Transverse colon (tissue), 4 donors: ENCODE measurements at regions not wholly inside any gene's neighbourhood (a gene's known extent, or its start where the extent isn't known, plus 50 kb on each side); places are given as distances from the start of the nearest gene placed in this dataset.

Experiments used
- DNase-seq: peaks from one replicate; pipeline ENCODE4 v3.0.0-alpha.2; 2019
- H3K27ac ChIP-seq, 4 donors: fragments of 200-600 bp; sonication (generic); 2 replicates each; pipeline ENCODE4 v1.5.1; 2016 to 2018; ENCODE audit warnings: inconsistent platforms in 4 of 4
- H3K27me3 ChIP-seq: fragments of 200-600 bp; sonication (generic); 2 replicates; pipeline ENCODE4 v1.5.1; 2017; ENCODE audit warnings: inconsistent platforms
- H3K36me3 ChIP-seq, 4 donors: fragments of 200-600 bp; sonication (generic); 2 replicates each; pipeline ENCODE4 v1.5.1; 2017 to 2019; ENCODE audit warnings: inconsistent platforms in 4 of 4
- H3K4me1 ChIP-seq, 4 donors: fragments of 200-600 bp; sonication (generic); 2 replicates each; pipeline ENCODE4 v1.5.1; 2017 to 2020; ENCODE audit warnings: inconsistent platforms in 4 of 4
- H3K4me3 ChIP-seq, 4 donors: fragments of 200-600 bp; sonication (generic); 1 replicate in 1 of 4; 2 replicates in 3 of 4; pipeline versions ENCODE4 v1.5.1 to v1.6.1; 2017 to 2019; ENCODE audit warnings: inconsistent platforms in 4 of 4
- H3K9me3 ChIP-seq, 2 donors: fragments of 200-600 bp; sonication (generic); 2 replicates each; pipeline ENCODE4 v1.5.1; 2017 to 2019; ENCODE audit warnings: inconsistent platforms in 2 of 2
- CTCF ChIP-seq, 5 experiments: fragments of 200-600 bp in 3 of 5; fragments of 450-650 bp in 2 of 5; sonication (generic) in 3 of 5; IDR thresholded peaks; 1 replicate in 2 of 5; 2 replicates in 3 of 5; pipeline ENCODE4 v1.5.1; 2016 to 2017; ENCODE audit warnings: antibody characterized with exemption in 5 of 5, inconsistent platforms in 3 of 5, mild to moderate bottlenecking in 2 of 5, moderate library complexity in 1 of 5
- EP300 ChIP-seq: sonication (generic); formaldehyde crosslinking; IDR thresholded peaks from one replicate; pipeline ENCODE4 v1.6.1; 2017; ENCODE audit warnings: antibody characterized with exemption, low read depth
- POLR2A ChIP-seq: fragments of 450-650 bp; IDR thresholded peaks from one replicate; pipeline ENCODE4 v1.6.1; 2016; ENCODE audit warnings: antibody characterized with exemption, mild to moderate bottlenecking, moderate library complexity
- POLR2AphosphoS5 ChIP-seq, 3 donors: sonication (generic); formaldehyde crosslinking; IDR thresholded peaks; one replicate each; pipeline ENCODE4 v1.6.1; 2016; ENCODE audit warnings: antibody characterized with exemption in 3 of 3
- WGBS, 2 donors: methylation state at CpG; one replicate each; pipeline ENCODE4 v1.1.5; 2018; ENCODE audit warnings: low coverage in 1 of 2; 5-methylcytosine and 5-hydroxymethylcytosine counted together
- in situ Hi-C, 4 donors: fragments of 200-750 bp; cut with MboI; loops; one replicate each; pipeline versions ENCODE4 v1.15.0 to v1.15.1; 2017; ENCODE audit warnings: low sequenced_read_pairs in 3 of 4, low pct_ligation_motif_present in 1 of 4, low pct_unique_long_range_greater_than_20kb in 1 of 4
- intact Hi-C: fragments of 100-400 bp; cut with DNase I; formaldehyde crosslinking; loops from one replicate; pipeline ENCODE4 v1.15.1; 2023; ENCODE audit warnings: low total_unique reads

- WGBS, 2 donors, result 69 to 73% methylated on average over 3 of the region's 3 CpGs
- Histone ChIP-seq H3K36me3 (no peaks in the 10 kb centered on the region), H3K4me1 (no peaks in the 10 kb centered on the region), H3K9me3 (no peaks in the 10 kb centered on the region), H3K4me3 (no peak overlapping the region), H3K27ac (no peak overlapping the region), H3K27me3 (no peaks in the 10 kb centered on the region)
- no peak for TF ChIP-seq CTCF (IDR thresholded peaks at IDR 0.05)
- TF ChIP-seq POLR2AphosphoS5 (IDR thresholded peaks at IDR 0.05), result no peak
- no peak for TF ChIP-seq POLR2A
- TF ChIP-seq EP300, result no peak
- in situ Hi-C loops (no loop called here), intact Hi-C loops (no loop called here)
- no peak for DNase-seq
Observed at GRCh38 chr5:155380480-155380879, 366.9 kb downstream of the KIF4B start.

GRCh38 chr5:155381654-155382053, 368.1 kb downstream of the KIF4B start:
- DNase-seq, result no peak
- Histone ChIP-seq H3K4me3 (no peak overlapping the region), H3K36me3 (no peaks in the 10 kb centered on the region), H3K4me1 (no peaks in the 10 kb centered on the region), H3K27ac (no peak overlapping the region), H3K27me3 (no peaks in the 10 kb centered on the region), H3K9me3 (no peaks in the 10 kb centered on the region)
- TF ChIP-seq CTCF (IDR thresholded peaks at IDR 0.05) (no peak), EP300 (no peak), POLR2AphosphoS5 (IDR thresholded peaks at IDR 0.05) (no peak), POLR2A (no peak)
- in situ Hi-C loops (no loop called here), intact Hi-C loops (no loop called here)

GRCh38 chr5:155389498-155389897, 375.9 kb downstream of the KIF4B start:
- WGBS, 2 donors, result 39 to 72% methylated on average over 4 of the region's 4 CpGs
- Histone ChIP-seq H3K4me1 (no peaks in the 10 kb centered on the region), H3K9me3 (no peaks in the 10 kb centered on the region), H3K4me3 (no peak overlapping the region), H3K27me3 (no peaks in the 10 kb centered on the region), H3K27ac (no peak overlapping the region), H3K36me3 (no peaks in the 10 kb centered on the region)
- TF ChIP-seq CTCF (IDR thresholded peaks at IDR 0.05) (no peak), POLR2A (no peak), EP300 (no peak), POLR2AphosphoS5 (IDR thresholded peaks at IDR 0.05) (no peak)
- in situ Hi-C loops (no loop called here), intact Hi-C loops (no loop called here)
- no peak for DNase-seq

- intact Hi-C loops (no loop called here), in situ Hi-C loops (no loop called here)
- Histone ChIP-seq H3K36me3 (no peaks in the 10 kb centered on the region), H3K27ac (no peak overlapping the region), H3K4me3 (no peak overlapping the region), H3K9me3 (no peaks in the 10 kb centered on the region), H3K27me3 (no peaks in the 10 kb centered on the region), H3K4me1 (no peaks in the 10 kb centered on the region)
- TF ChIP-seq CTCF (IDR thresholded peaks at IDR 0.05), result no peak
- TF ChIP-seq EP300, result no peak
- no peak for TF ChIP-seq POLR2A
- no peak for TF ChIP-seq POLR2AphosphoS5 (IDR thresholded peaks at IDR 0.05)
- DNase-seq, result no peak
Observed at GRCh38 chr5:155394727-155395126, 381.2 kb downstream of the KIF4B start.
